Liver (tissue), 8 donors: ENCODE measurements at regions not wholly inside any gene's neighbourhood (a gene's known extent, or its start where the extent isn't known, plus 50 kb on each side); places are given as distances from the start of the nearest gene placed in this dataset.

Experiments used
- DNase-seq: peaks from one replicate; pipeline ENCODE4 v3.0.0-alpha.2; 2017; ENCODE audit warnings: low spot score
- H3K27ac ChIP-seq, 2 donors: one replicate each; pipeline ENCODE4 v1.7.0; 2013; ENCODE audit warnings: inconsistent platforms in 2 of 2, low read length in 2 of 2, control low read depth in 1 of 2, low read depth in 1 of 2, mild to moderate bottlenecking in 1 of 2
- H3K27me3 ChIP-seq, 4 donors: one replicate each; pipeline versions ENCODE4 v1.6.1 to v1.7.0; 2013; ENCODE audit warnings: low read length in 3 of 4, inconsistent platforms in 1 of 4, mild to moderate bottlenecking in 1 of 4, moderate library complexity in 1 of 4; ENCODE audit not compliant: control insufficient read depth in 4 of 4, insufficient read depth in 4 of 4
- H3K36me3 ChIP-seq, 4 donors: one replicate each; pipeline versions ENCODE4 v1.6.1 to v1.7.0; 2013; ENCODE audit warnings: low read length in 3 of 4, mild to moderate bottlenecking in 3 of 4, low read depth in 1 of 4, moderate library complexity in 1 of 4; ENCODE audit not compliant: control insufficient read depth in 4 of 4, insufficient read depth in 3 of 4
- H3K4me1 ChIP-seq, 4 donors: one replicate each; pipeline versions ENCODE4 v1.6.1 to v1.7.0; 2013; ENCODE audit warnings: low read length in 3 of 4, mild to moderate bottlenecking in 3 of 4, moderate library complexity in 1 of 4; ENCODE audit not compliant: control insufficient read depth in 4 of 4, insufficient read depth in 4 of 4
- H3K4me3 ChIP-seq, 3 donors: one replicate each; pipeline versions ENCODE4 v1.6.1 to v1.7.0; 2013; ENCODE audit warnings: low read length in 3 of 3, control low read depth in 1 of 3, low read depth in 1 of 3, mild to moderate bottlenecking in 1 of 3
- H3K9ac ChIP-seq, 2 donors: one replicate each; pipeline ENCODE4 v1.7.0; 2013; ENCODE audit warnings: low read length in 2 of 2, mild to moderate bottlenecking in 2 of 2, moderate library complexity in 2 of 2, control low read depth in 1 of 2, low read depth in 1 of 2
- H3K9me3 ChIP-seq, 4 donors: one replicate each; pipeline versions ENCODE4 v1.6.1 to v1.7.0; 2013; ENCODE audit warnings: low read length in 3 of 4; ENCODE audit not compliant: control insufficient read depth in 4 of 4
- EGR1 ChIP-seq, 2 donors: IDR thresholded peaks; 2 replicates each; pipeline ENCODE4 v1.6.1; 2016 to 2018; ENCODE audit warnings: antibody characterized with exemption in 2 of 2, low read depth in 2 of 2
- FOXA1 ChIP-seq: IDR thresholded peaks from 2 replicates; pipeline ENCODE4 v1.6.1; 2016; ENCODE audit warnings: antibody characterized with exemption
- FOXA2 ChIP-seq: IDR thresholded peaks from 2 replicates; pipeline ENCODE4 v1.6.1; 2016; ENCODE audit warnings: antibody characterized with exemption
- GABPA ChIP-seq, 2 donors: IDR thresholded peaks in 1 of 2; conservative IDR thresholded peaks in 1 of 2; 2 replicates each; pipeline ENCODE4 v1.6.1; 2016; ENCODE audit warnings: antibody characterized with exemption in 2 of 2, mild to moderate bottlenecking in 1 of 2, moderate library complexity in 1 of 2
- HNF4A ChIP-seq, 2 donors: conservative IDR thresholded peaks; 2 replicates each; pipeline ENCODE4 v1.6.1; 2016; ENCODE audit warnings: antibody characterized with exemption in 2 of 2, mild to moderate bottlenecking in 2 of 2
- JUND ChIP-seq, 2 donors: IDR thresholded peaks; 2 replicates each; pipeline ENCODE4 v1.6.1; 2016; ENCODE audit warnings: antibody characterized with exemption in 2 of 2
- NR2F2 ChIP-seq: IDR thresholded peaks from 2 replicates; pipeline ENCODE4 v1.6.1; 2016; ENCODE audit warnings: antibody characterized with exemption
- RAD21 ChIP-seq, 2 donors: IDR thresholded peaks; 2 replicates each; pipeline ENCODE4 v1.6.1; 2016; ENCODE audit warnings: antibody characterized with exemption in 2 of 2, mild to moderate bottlenecking in 2 of 2
- RXRA ChIP-seq, 2 donors: IDR thresholded peaks; 2 replicates each; pipeline ENCODE4 v1.6.1; 2017 to 2018; ENCODE audit warnings: antibody characterized with exemption in 2 of 2, mild to moderate bottlenecking in 1 of 2
- SP1 ChIP-seq: IDR thresholded peaks from 2 replicates; pipeline ENCODE4 v1.6.1; 2018; ENCODE audit warnings: antibody characterized with exemption, mild to moderate bottlenecking
- TAF1 ChIP-seq: conservative IDR thresholded peaks from 2 replicates; pipeline ENCODE4 v1.6.1; 2016; ENCODE audit warnings: antibody characterized with exemption, mild to moderate bottlenecking
- YY1 ChIP-seq: IDR thresholded peaks from 2 replicates; pipeline ENCODE4 v1.6.1; 2016; ENCODE audit warnings: antibody characterized with exemption, mild to moderate bottlenecking
- WGBS: extraction: QIAGEN DNeasy Blood & Tissue Kit; methylation state at CpG from one replicate; pipeline ENCODE4 v1.1.7; 2013; 5-methylcytosine and 5-hydroxymethylcytosine counted together
- TF ChIP-seq, protein P1 (sequence below): IDR thresholded peaks from 2 replicates; pipeline ENCODE4 v1.6.1; 2016; ENCODE audit warnings: antibody characterized with exemption
- TF ChIP-seq, protein P2 (sequence below): IDR thresholded peaks from 2 replicates; pipeline ENCODE4 v1.6.1; 2016; ENCODE audit warnings: antibody characterized with exemption
- TF ChIP-seq, protein P3 (sequence below): IDR thresholded peaks from 2 replicates; pipeline ENCODE4 v1.6.1; 2016; ENCODE audit warnings: antibody characterized with exemption, mild to moderate bottlenecking
- TF ChIP-seq, protein P4 (sequence below): IDR thresholded peaks from 2 replicates; pipeline ENCODE4 v1.6.1; 2016; ENCODE audit warnings: antibody characterized with exemption
- TF ChIP-seq, protein P5 (sequence below): fragments of 150-350 bp; IDR thresholded peaks from 2 replicates; pipeline ENCODE4 v1.5.1; 2017; ENCODE audit warnings: improper control_type of control experiment, low read depth, low read length; ENCODE audit not compliant: missing input control
- donor health status: healthy.
- donor health status: healthy.
- donor health status: healthy.
- donor health status: healthy.
- donor health status: healthy.

DNA sequence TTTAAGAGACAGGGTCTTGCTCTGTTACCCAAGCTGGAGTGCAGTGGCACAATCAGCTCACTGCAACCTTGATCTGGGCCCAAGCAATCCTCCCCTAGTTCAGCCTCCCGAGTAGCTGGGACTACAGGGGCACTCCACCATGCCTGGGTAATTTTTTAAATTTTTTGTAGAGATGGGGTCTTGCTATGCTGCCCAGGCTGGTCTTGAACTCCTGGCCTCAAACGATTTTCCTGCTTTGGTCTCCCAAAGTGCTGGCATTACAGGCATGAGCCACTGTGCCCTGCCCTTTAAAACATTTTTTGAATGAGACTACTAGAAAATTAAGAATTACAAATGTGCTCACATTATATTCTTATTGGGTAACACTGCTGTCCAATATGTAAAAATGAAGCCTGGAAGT is 161.7 kb upstream of the FAM20A start:
- Histone ChIP-seq H3K36me3 (no peaks in the 10 kb centered on the region), H3K4me1 (peaks cover 0 to 11% (median 7%) of the 10 kb centered on the region in 4 donors), H3K9ac (no peak overlapping the region), H3K27me3 (no peaks in the 10 kb centered on the region), H3K9me3 (no peaks in the 10 kb centered on the region), H3K4me3 (no peak overlapping the region), H3K27ac (no peak overlapping the region)
- TF ChIP-seq SP1, result no peak
- no peak for TF ChIP-seq JUND (IDR thresholded peaks at IDR 0.05)
- TF ChIP-seq, protein P1, sequence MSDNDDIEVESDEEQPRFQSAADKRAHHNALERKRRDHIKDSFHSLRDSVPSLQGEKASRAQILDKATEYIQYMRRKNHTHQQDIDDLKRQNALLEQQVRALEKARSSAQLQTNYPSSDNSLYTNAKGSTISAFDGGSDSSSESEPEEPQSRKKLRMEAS, result no peak
- TF ChIP-seq YY1, result no peak
- TF ChIP-seq, protein P2, sequence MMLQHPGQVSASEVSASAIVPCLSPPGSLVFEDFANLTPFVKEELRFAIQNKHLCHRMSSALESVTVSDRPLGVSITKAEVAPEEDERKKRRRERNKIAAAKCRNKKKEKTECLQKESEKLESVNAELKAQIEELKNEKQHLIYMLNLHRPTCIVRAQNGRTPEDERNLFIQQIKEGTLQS, result no peak
- TF ChIP-seq, protein P3, sequence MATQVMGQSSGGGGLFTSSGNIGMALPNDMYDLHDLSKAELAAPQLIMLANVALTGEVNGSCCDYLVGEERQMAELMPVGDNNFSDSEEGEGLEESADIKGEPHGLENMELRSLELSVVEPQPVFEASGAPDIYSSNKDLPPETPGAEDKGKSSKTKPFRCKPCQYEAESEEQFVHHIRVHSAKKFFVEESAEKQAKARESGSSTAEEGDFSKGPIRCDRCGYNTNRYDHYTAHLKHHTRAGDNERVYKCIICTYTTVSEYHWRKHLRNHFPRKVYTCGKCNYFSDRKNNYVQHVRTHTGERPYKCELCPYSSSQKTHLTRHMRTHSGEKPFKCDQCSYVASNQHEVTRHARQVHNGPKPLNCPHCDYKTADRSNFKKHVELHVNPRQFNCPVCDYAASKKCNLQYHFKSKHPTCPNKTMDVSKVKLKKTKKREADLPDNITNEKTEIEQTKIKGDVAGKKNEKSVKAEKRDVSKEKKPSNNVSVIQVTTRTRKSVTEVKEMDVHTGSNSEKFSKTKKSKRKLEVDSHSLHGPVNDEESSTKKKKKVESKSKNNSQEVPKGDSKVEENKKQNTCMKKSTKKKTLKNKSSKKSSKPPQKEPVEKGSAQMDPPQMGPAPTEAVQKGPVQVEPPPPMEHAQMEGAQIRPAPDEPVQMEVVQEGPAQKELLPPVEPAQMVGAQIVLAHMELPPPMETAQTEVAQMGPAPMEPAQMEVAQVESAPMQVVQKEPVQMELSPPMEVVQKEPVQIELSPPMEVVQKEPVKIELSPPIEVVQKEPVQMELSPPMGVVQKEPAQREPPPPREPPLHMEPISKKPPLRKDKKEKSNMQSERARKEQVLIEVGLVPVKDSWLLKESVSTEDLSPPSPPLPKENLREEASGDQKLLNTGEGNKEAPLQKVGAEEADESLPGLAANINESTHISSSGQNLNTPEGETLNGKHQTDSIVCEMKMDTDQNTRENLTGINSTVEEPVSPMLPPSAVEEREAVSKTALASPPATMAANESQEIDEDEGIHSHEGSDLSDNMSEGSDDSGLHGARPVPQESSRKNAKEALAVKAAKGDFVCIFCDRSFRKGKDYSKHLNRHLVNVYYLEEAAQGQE, result no peak
- no peak for TF ChIP-seq FOXA2
- TF ChIP-seq TAF1, result no peak
- no peak for TF ChIP-seq GABPA (IDR thresholded peaks at IDR 0.05 in 1 of 2, conservative IDR thresholded peaks at IDR 0.05 in 1 of 2)
- TF ChIP-seq RAD21 (IDR thresholded peaks at IDR 0.05), result no peak
- no peak for TF ChIP-seq EGR1 (IDR thresholded peaks at IDR 0.05; ENCODE audit: low read depth in 2 of 2)
- TF ChIP-seq, protein P4, sequence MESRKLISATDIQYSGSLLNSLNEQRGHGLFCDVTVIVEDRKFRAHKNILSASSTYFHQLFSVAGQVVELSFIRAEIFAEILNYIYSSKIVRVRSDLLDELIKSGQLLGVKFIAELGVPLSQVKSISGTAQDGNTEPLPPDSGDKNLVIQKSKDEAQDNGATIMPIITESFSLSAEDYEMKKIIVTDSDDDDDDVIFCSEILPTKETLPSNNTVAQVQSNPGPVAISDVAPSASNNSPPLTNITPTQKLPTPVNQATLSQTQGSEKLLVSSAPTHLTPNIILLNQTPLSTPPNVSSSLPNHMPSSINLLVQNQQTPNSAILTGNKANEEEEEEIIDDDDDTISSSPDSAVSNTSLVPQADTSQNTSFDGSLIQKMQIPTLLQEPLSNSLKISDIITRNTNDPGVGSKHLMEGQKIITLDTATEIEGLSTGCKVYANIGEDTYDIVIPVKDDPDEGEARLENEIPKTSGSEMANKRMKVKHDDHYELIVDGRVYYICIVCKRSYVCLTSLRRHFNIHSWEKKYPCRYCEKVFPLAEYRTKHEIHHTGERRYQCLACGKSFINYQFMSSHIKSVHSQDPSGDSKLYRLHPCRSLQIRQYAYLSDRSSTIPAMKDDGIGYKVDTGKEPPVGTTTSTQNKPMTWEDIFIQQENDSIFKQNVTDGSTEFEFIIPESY, result no peak
- TF ChIP-seq FOXA1, result no peak
- TF ChIP-seq RXRA (IDR thresholded peaks at IDR 0.05), result no peak
- TF ChIP-seq HNF4A (conservative IDR thresholded peaks at IDR 0.05), result no peak
- no peak for TF ChIP-seq NR2F2
- TF ChIP-seq, protein P5, sequence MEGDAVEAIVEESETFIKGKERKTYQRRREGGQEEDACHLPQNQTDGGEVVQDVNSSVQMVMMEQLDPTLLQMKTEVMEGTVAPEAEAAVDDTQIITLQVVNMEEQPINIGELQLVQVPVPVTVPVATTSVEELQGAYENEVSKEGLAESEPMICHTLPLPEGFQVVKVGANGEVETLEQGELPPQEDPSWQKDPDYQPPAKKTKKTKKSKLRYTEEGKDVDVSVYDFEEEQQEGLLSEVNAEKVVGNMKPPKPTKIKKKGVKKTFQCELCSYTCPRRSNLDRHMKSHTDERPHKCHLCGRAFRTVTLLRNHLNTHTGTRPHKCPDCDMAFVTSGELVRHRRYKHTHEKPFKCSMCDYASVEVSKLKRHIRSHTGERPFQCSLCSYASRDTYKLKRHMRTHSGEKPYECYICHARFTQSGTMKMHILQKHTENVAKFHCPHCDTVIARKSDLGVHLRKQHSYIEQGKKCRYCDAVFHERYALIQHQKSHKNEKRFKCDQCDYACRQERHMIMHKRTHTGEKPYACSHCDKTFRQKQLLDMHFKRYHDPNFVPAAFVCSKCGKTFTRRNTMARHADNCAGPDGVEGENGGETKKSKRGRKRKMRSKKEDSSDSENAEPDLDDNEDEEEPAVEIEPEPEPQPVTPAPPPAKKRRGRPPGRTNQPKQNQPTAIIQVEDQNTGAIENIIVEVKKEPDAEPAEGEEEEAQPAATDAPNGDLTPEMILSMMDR, result no peak
- no peak for DNase-seq
- WGBS, result 86% methylated on average over 2 of the region's 2 CpGs

DNA sequence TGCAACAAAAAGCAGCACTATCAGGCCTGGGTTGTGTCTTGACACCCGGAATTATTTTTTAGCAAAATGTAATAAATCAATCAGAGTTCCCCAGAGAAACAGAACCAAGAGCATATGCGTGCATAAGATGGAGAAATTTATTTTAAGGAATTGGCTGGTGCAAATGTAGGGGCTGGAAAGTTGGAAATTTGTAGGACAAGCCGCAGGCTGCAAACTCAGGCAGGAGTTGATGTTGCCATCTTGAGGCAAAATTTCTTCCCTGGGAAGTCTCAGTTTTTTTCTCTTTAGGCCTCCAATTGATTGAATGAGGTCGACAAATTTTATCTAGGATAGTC is 158.9 kb upstream of the FAM20A start:
- WGBS, result 50% methylated on average over 4 of the region's 4 CpGs
- H3K36me3 ChIP-seq, result no peaks in the 10 kb centered on the region
- TF ChIP-seq SP1 (no peak), HNF4A (conservative IDR thresholded peaks at IDR 0.05) (no peak), RAD21 (IDR thresholded peaks at IDR 0.05) (no peak), YY1 (no peak), TAF1 (no peak), NR2F2 (no peak)
- TF ChIP-seq, protein P5, result no peak
- TF ChIP-seq, protein P2, result no peak
- TF ChIP-seq, protein P3, result no peak
- TF ChIP-seq, protein P1, result no peak

More for the DNA sequence above, 158.9 kb upstream of the FAM20A start:
- no peak for DNase-seq
- Histone ChIP-seq H3K9me3 (no peaks in the 10 kb centered on the region), H3K27ac (no peak overlapping the region), H3K4me3 (no peak overlapping the region), H3K27me3 (no peaks in the 10 kb centered on the region), H3K9ac (no peak overlapping the region), H3K4me1 (peaks cover 0 to 11% (median 7%) of the 10 kb centered on the region in 4 donors)
